Activated CD4-positive, alpha-beta T cell treated with anti-CD3 and anti-CD28 coated beads for 48 hours (primary cell): ENCODE measurements at regions not wholly inside any gene's neighbourhood (a gene's known extent, or its start where the extent isn't known, plus 50 kb on each side); places are given as distances from the start of the nearest gene placed in this dataset.

Source experiments
- DNase-seq: peaks from one replicate; pipeline ENCODE4 v3.0.0-alpha.2; 2020

DNA sequence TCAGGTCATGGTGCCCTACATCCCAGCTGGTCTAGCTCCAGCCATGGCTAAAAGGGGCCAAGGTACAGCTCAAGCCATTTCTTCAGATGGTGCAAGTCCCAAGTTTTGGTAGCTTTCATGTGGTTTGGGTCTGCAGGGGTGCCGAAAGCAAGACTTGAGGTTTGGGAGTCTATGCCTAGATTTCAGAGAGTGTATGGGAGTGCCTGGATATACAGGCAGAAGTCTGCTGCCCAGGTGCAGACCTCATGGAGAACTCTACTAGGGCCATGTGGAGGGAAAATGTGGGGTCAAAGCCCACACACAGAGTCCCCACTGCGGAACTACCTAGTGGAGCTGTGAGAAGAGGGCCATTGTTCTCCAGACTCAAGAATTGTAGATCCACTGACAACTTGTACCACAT lies 1000.9 kb upstream of the ADGRB3 start:
- no peak for DNase-seq

DNA sequence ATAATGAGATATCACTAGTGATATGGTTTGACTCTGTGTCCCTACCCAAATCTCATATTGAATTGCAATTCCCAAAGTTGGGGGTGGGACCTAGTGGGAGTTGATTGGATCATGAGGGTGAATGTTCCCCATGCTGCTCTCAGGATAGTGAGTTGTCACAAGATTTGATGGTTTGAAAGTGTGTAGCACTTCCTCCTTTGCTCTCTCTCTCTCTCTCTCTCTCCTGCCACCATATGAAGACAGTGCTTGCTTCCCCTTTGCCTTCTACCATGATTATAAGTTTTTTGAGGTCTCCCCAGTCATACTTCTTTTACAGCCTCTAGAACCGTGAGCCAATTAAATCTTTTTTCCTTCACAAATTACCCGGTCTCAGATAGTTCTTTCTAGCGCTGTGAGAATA lies 1002.0 kb upstream of the ADGRB3 start:
- DNase-seq: no peak

DNA sequence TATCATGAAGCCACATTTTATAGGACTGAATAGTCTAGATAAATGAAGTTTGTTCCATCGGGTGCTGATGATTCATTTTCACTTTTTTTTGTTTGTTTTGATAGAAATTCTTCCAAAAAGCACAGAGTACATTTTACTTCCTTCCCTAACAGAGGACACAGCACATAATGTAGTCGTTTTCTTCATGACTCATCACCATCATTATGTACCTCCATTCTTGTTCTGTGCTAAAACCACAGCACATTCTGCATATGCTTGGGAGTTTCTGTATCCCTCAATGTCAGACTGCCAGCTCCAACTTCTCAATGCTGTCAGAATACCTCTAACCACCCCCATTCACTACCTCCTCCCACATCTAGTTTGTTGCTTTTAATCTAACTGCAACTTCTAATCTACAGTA lies 1004.9 kb upstream of the ADGRB3 start:
- DNase-seq: no peak

DNA sequence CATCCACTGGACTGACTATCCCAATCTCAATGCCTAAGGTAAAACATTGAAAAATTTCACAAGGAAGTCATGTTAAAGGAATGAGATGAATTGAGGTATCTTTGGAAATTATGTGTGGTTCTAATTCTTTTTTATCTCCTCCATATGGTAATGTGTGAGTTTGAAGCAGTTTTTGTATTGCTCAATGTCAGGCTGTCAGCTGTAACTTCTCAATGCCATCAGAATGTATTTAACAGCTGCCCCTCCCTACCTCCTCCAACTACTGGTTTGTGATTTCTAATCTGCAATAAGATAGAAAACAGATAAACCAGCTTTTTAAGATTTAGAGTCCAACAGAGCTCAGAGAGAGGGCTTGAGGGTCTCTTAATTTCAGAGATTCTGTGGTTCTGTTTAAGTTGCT lies 1005.8 kb upstream of the ADGRB3 start:
- DNase-seq: no peak

GRCh38 chr6:67615796-67616195 lies 1019.3 kb upstream of the ADGRB3 start:
- DNase-seq: no peak

GRCh38 chr6:67608099-67608749 lies 1026.9 kb upstream of the ADGRB3 start:
- DNase-seq: no peak

GRCh38 chr6:67606906-67607828 lies 1027.9 kb upstream of the ADGRB3 start:
- no peak for DNase-seq

GRCh38 chr6:67594366-67594765 lies 1040.7 kb upstream of the ADGRB3 start:
- DNase-seq: no peak

- no peak for DNase-seq
Measured at GRCh38 chr6:67593247-67593646, 1041.8 kb upstream of the ADGRB3 start.

DNA sequence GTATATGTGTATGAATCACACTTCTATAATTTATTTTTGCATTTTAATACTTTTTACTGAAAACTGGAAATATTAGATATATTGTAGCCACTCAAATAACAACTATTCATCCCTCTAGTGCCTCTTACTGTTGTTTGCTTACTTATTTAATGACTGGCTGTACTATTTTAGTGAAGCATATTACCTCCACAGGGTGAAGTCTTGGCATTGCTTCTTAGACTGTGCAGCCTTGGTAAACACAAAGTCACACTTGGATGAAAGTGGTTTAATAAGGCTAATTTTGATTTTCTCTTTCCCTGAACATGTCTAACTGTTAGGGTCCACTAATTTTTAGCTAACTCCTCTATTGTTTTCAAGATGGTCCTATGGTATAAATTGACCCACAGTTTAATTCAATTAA lies 1043.2 kb upstream of the ADGRB3 start:
- DNase-seq: no peak

- no peak for DNase-seq
Measured at GRCh38 chr6:67567842-67568241, 1067.2 kb upstream of the ADGRB3 start.

DNA sequence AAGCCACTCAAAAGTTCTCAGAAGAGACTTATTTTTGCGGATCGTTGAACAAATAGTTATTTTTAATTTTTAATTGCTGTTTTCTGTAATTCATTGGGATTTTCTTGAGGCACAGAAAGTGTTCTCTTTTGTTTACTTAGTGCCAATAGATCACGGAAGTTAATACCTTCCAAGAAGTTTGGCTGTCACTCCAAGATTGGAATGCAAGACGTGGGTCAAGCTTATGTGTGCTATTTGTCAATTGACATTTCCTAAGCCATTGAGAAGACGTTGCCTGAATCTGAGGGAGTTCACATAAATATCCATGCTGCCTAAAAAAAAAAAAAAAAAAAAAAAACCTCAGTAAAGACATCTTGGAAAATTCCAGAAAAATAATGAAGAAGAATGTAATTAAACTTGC lies 1071.4 kb upstream of the ADGRB3 start:
- DNase-seq: no peak

- DNase-seq: no peak
Measured at GRCh38 chr6:67560068-67560467, 1075.0 kb upstream of the ADGRB3 start.

- no peak for DNase-seq
Measured at GRCh38 chr6:67558985-67559384, 1076.1 kb upstream of the ADGRB3 start.

GRCh38 chr6:67544851-67545452 lies 1090.1 kb upstream of the ADGRB3 start:
- no peak for DNase-seq

DNA sequence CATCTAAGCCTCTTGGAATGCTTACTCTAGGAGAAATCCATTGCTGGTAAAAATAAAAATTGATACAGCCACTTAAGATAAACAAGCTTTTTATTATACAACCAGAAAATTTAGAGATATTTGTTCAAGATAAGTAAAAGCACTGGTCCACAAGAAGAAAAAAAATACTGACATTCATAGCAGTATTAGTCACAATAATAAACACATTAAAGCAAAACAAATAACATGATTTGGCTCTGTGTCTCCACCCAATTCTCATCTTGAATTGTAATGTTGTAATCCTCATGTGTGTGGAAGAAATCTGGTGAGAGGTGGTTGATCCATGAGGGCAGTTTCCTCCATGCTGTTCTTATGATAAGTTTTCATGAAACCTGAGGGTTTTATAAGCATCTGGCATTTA lies 1093.5 kb upstream of the ADGRB3 start:
- DNase-seq: no peak

DNA sequence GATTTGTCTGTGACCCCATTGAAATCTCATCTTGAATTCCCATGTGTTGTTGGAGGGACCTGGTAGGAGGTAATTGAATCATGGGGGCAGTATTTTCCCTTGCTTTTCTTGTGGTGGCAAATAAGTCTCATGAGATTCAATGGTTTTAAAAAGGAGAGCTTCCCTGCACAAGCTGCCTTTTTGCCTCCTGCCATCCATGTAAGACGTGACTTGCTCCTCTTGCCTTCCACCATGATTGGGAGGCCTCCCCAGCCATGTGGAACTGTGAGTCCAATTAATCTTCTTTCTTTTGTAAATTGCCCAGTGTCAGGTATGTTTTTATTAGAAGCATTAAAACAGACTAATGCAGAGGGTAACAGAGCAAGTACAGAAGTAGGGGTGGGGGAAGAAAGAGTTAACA lies 1097.0 kb upstream of the ADGRB3 start:
- DNase-seq: no peak

DNA sequence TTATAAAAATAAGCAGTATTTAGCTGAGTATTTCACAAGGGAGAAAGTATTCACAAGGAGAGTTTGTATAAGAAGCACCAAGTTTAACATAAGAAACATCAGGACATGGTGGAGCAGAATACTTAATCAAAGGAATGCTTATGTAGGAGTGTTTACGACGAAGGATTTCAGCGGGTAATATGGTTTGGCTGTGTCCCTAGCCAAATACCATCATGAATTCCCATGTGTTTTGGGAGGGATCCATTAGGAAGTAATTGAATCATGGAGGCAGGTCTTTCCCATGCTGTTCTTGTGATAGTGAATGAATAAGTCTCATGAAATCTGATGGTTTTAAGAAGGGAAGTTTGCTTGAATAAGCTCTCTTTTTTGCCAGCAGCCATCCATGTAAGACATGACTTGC lies 1099.1 kb upstream of the ADGRB3 start:
- no peak for DNase-seq

DNA sequence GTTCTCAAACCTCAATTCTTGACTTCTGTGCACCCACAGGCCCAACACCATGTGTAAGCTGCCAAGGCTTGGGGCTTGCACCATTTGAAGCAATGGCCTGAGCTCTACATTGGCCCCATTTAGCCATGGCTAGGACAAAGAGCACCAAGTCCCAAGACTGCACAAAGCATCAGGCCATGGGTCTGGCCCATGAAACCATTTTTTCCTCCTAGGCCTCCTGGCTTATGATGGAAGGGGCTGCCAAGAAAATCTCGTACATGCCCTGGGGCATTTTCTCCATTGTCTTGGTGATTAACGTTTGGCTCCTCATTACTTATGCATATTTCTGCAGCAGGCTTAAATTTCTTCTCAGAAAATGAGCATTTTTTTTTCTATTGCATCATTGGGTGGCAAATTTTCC lies 1128.7 kb upstream of the ADGRB3 start:
- DNase-seq: no peak

GRCh38 chr6:67501755-67502154 lies 1133.3 kb upstream of the ADGRB3 start:
- DNase-seq: no peak

DNA sequence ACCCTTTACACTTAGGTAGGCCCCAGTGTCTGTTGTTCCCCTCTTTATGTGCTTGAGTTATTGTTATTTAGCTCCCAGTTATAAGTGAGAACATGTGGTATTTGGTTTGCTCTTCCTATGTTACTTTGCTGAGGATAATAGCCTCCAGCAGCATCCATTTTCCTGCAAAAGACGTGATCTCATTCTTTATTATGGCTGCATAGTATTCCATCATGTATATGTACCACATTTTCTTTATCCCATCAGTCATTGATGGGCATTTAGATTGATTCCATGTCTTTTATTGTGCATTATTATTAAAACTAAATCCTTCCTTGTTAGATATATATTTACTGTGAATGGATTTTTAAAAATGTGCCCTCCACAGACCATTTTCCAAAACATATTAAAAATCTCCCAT lies 1137.3 kb upstream of the ADGRB3 start:
- DNase-seq: no peak

- no peak for DNase-seq
Measured at GRCh38 chr6:67496191-67496590, 1138.9 kb upstream of the ADGRB3 start.

DNA sequence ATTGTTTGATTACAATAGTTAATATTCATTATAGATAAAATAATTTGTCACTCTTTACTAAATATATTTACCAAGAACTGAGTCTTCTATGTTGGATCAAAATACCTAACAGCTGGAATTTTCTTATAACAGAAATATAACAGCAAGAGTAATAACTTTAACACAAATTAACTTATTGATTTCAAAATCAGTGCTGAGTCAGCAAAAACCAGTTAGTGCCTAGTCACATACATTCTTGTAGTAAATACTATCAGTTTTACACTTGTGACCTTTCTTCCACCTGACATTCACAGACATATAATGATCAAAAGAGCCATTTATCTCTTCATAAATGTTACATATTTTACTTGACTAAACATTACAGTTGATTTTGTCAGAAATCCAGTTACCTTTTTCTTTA lies 1141.4 kb upstream of the ADGRB3 start:
- no peak for DNase-seq

GRCh38 chr6:67475700-67476099 lies 1159.4 kb upstream of the ADGRB3 start:
- DNase-seq: no peak
